ENCODE measurements at regions not wholly inside any gene's neighbourhood (a gene's known extent, or its start where the extent isn't known, plus 50 kb on each side); places are given as distances from the start of the nearest gene placed in this dataset.
"Not testable (repeated sequence)": the region's sequence is repeated elsewhere in the genome, so short reads cannot be mapped to it uniquely, and the experiment has no call there.

DNA sequence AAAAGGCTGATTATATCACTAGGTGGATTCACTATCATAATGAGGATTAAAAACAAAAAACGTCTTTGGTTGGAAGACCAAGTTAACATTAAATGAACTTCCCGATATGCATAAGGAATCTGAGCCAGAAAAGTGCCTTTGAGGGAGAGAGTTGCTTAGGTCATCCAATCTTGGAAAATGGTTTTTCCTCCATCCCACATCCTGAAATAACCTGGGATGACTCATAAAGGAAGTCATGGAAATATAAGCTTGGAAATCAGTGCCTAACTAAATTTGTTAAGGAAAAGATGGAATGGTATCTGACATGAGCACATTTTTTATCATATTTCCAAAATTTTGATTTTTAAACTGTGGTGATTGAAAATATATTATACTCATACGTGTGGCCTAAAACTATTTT lies 66.0 kb downstream of the KBTBD8 start:
- DNase-seq (ENCODE audit: missing footprints) (no peak), ATAC-seq (no peak)
- intact Hi-C loops (cut with DNase I): no loop called here

GRCh38 chr3:67067251-67067650 lies 69.1 kb downstream of the KBTBD8 start:
- intact Hi-C loops (cut with DNase I): no loop called here
- no peak for DNase-seq (ENCODE audit: missing footprints)
- no peak for ATAC-seq

DNA sequence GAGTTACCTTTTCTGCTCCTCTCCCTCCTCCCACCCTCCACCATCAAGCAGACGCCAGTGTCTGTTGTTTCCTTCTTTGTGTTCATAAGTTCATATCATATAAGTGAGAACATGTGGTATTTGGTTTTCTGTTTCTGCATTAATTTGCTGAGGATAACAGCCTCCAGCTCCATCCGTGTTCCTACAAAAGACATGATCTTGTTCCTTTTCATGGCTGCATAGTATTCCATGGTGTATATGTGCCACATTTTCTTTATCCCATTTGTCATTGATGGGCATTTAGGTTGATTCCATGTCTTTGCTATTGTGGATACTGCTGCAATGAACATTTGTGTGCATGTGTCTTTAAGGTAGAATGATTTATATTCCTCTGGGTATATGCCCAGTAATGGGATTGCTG lies 74.5 kb downstream of the KBTBD8 start:
- DNase-seq (ENCODE audit: missing footprints); intact Hi-C loops (cut with DNase I); ATAC-seq: not testable (repeated sequence)

DNA sequence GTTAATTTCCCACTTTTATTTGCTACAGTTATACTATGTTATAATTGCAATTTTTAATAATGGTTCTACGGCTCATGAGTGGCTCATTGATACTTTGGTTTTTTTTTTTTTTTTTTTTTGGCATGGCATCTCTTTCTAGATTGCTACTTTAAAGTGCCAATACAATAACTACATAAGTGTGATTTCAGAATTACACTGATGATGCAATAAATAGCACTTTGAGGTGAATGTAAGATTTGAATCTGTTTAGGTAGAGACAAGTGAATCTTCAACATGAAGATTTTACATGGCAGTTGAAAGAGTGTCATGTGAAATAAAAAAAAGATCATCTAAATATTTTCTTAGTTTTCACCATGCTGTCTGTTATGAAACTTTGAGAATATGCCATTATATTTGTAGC lies 75.7 kb downstream of the KBTBD8 start:
- no peak for DNase-seq (ENCODE audit: missing footprints)
- intact Hi-C loops (cut with DNase I): no loop called here
- no peak for ATAC-seq

GRCh38 chr3:67075295-67075694 lies 77.2 kb downstream of the KBTBD8 start:
- intact Hi-C loops (cut with DNase I): no loop called here
- no peak for DNase-seq (ENCODE audit: missing footprints)

DNA sequence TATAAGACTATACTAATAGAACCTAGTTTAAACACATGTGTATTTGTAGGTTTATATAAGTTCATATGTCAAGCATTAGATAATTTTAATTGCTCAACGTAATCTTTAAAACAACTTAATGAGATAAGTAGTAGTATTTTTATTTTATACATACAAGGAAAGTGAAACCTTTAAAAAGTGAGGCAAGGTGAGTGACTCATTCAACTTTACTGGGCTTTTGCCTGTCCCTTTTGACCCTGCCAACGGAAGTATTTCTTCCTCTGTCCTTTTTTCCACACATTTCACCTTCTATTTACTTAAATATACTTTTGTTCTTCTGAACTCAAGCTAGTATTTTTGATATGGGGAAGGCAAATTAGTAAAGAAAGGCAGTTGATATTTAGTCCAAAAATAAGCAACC lies 78.5 kb downstream of the KBTBD8 start:
- ATAC-seq (no peak), DNase-seq (ENCODE audit: missing footprints) (no peak)
- intact Hi-C loops (cut with DNase I): no loop called here

More at GRCh38 chr3:67075295-67075694, 77.2 kb downstream of the KBTBD8 start:
- no peak for ATAC-seq

DNA sequence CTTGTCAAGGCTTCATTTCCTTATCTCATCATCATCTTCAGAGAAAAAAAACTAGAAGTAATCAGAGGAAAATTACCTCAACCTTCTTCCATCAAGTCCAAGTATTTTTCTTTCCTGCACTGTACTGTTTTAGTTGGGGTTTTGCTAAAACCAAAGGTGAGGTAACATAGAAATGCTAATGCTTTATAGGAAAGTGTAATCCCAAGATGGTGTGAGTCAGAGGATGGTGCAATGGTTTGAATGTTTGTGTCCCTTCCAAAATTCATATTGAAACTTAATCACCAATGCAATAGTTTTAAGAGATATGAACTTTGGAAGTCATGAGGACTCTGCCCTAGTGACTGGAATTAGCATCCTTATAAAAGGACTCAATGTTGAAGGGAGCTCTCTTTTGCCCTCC lies 79.5 kb downstream of the KBTBD8 start:
- DNase-seq (ENCODE audit: missing footprints): no peak

GRCh38 chr3:67082533-67083024 lies 84.5 kb downstream of the KBTBD8 start:
- no peak for DNase-seq (ENCODE audit: missing footprints)
- no peak for ATAC-seq
- intact Hi-C loops (cut with DNase I): no loop called here

More for the DNA sequence above, 79.5 kb downstream of the KBTBD8 start:
- intact Hi-C loops (cut with DNase I): no loop called here
- ATAC-seq: no peak

GRCh38 chr3:67083277-67083676 lies 85.2 kb downstream of the KBTBD8 start:
- intact Hi-C loops (cut with DNase I): no loop called here
- ATAC-seq: no peak
- DNase-seq (ENCODE audit: missing footprints): no peak

GRCh38 chr3:67087788-67088187 lies 89.7 kb downstream of the KBTBD8 start:
- no peak for DNase-seq (ENCODE audit: missing footprints)
- ATAC-seq: no peak
- intact Hi-C loops (cut with DNase I): no loop called here

- ATAC-seq (no peak), DNase-seq (ENCODE audit: missing footprints) (no peak)
- intact Hi-C loops (cut with DNase I): no loop called here
Measured at GRCh38 chr3:67090474-67090873, 92.4 kb downstream of the KBTBD8 start.

GRCh38 chr3:67093305-67093704 lies 95.2 kb downstream of the KBTBD8 start:
- no peak for DNase-seq (ENCODE audit: missing footprints)
- ATAC-seq: no peak
- intact Hi-C loops (cut with DNase I): no loop called here

- intact Hi-C loops (cut with DNase I): no loop called here
- ATAC-seq (no peak), DNase-seq (ENCODE audit: missing footprints) (no peak)
Measured at GRCh38 chr3:67094167-67094566, 96.1 kb downstream of the KBTBD8 start.

GRCh38 chr3:67094774-67095173 lies 96.7 kb downstream of the KBTBD8 start:
- no peak for ATAC-seq
- no peak for DNase-seq (ENCODE audit: missing footprints)
- intact Hi-C loops (cut with DNase I): no loop called here

- intact Hi-C loops (cut with DNase I): no loop called here
- no peak for DNase-seq (ENCODE audit: missing footprints)
- ATAC-seq: no peak
Measured at GRCh38 chr3:67104388-67104787, 106.3 kb downstream of the KBTBD8 start.

GRCh38 chr3:67106874-67107273 lies 108.8 kb downstream of the KBTBD8 start:
- no peak for DNase-seq (ENCODE audit: missing footprints)
- intact Hi-C loops (cut with DNase I): no loop called here
- no peak for ATAC-seq

DNA sequence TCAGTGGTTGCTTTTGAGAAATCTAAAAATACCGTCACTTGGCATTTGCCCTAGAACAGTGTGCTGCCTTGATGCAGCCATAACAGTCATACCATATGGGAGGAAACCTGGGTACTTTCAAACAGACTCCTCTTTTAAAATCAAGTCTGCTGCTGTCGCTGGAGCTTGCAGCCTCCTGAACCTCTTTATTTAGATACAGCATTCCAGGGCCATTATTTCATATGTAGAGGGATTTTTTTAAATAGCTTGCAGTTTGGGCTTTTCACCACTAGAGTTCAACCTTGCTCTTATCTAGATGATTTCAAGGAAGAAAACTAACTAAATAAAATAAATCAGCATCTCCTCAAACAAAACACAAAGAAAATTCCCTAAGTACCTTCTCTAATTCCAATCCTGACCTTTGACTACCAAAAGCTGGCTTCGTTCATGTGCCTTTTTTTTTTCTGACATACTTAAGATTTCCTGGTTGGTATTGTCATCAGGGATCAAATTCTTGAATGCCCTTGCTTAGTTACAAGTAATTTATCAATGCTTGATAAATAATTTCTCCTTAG lies 111.6 kb downstream of the KBTBD8 start:
- ATAC-seq: no peak
- no peak for DNase-seq (ENCODE audit: missing footprints)
- intact Hi-C loops (cut with DNase I): loop anchor here (5.0 to 10.0 kb wide), 2 partner anchors 135 to 1768 kb away; no protein-coding TSS in a partner anchor

DNA sequence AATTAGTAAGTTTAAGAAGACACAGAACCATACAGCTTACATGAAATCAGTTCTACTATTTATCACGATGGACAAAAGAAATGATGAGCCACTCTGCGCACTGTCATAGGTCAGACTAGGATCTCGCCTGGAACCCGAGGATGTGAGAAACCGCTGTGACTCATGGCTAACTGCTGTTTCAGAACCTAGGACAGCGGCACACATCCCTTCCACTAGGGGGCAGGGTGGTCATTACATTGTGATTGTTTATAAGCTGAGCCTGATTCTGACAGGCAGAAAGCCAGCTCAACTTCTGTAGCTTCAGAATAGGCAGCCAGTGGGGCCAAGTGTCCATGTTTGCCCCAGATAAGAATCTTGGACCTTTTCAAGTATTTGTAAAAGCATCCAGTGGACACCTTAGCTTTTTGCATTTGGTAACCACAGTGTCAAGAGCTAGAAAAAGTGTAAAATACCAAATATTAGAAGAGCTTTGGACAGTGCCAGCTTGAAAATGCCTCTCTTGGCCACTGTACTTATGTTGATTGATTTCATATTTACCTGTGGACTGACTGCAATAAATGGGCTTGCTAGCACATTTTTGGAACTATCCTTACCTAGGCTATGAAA lies 115.8 kb downstream of the KBTBD8 start:
- intact Hi-C loops (cut with DNase I): loop anchor here (5.0 to 10.0 kb wide), 2 partner anchors 139 to 1763 kb away; no protein-coding TSS in a partner anchor
- DNase-seq (ENCODE audit: missing footprints): no peak
- peak; percentile 63 for ATAC-seq

DNA sequence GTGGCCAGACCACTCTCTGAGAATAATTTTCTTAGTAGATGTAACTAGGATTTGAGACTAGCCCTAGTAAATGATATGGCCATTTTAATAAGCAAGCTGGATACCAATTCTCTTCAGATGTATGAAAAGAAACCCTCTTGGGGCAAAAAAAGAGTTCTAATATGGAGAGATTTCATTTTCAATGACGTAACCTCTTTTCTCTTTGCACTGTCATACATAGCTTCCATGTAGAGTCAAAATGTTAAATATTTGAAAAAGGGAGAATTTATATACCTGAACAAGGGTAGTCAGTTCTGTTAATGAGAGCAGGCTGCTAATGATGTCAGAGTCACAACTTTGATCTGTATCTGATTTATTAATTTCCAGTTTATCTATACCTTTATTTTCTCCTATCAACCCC lies 120.0 kb downstream of the KBTBD8 start:
- ATAC-seq (no peak), DNase-seq (ENCODE audit: missing footprints) (no peak)
- intact Hi-C loops (cut with DNase I): loop anchor here (10.0 kb wide), 1 partner anchor 143 kb away; no protein-coding TSS in a partner anchor

GRCh38 chr3:67118635-67119034 lies 120.5 kb downstream of the KBTBD8 start:
- DNase-seq (ENCODE audit: missing footprints) (no peak), ATAC-seq (no peak)
- intact Hi-C loops (cut with DNase I): loop anchor here (10.0 kb wide), 1 partner anchor 144 kb away; no protein-coding TSS in a partner anchor

- DNase-seq (ENCODE audit: missing footprints) (no peak), ATAC-seq (no peak)
- intact Hi-C loops (cut with DNase I): no loop called here
Measured at GRCh38 chr3:67123914-67124313, 125.8 kb downstream of the KBTBD8 start.

Data from Right ventricle myocardium inferior (tissue), 1 donor.